Caco-2 (cell line): ENCODE measurements at regions not wholly inside any gene's neighbourhood (a gene's known extent, or its start where the extent isn't known, plus 50 kb on each side); places are given as distances from the start of the nearest gene placed in this dataset.

Experiments used
- BruUV-seq: library from RNA; stranded (reverse); fragments of 400-500 nt; replicated peaks from 2 replicates; lab custom pipeline; 2021; lab: Mats Ljungman, UMichigan
- CTCF ChIA-PET: fragments of 300-600 bp; sonication (Branson Sonifier 250); formaldehyde crosslinking; loops from one replicate; lab custom pipeline; 2022; ENCODE audit warnings: antibody characterized with exemption; lab: Charles Lee
- POLR2A ChIA-PET: fragments of 300-600 bp; sonication (Branson Sonifier 250); formaldehyde crosslinking; loops from one replicate; lab custom pipeline; 2022; ENCODE audit warnings: antibody characterized with exemption; lab: Charles Lee
- DNase-seq, 2 experiments: peaks; one replicate each; pipeline versions ENCODE4 v3.0.0 to v3.0.0-alpha.2; 2020 to 2022
- H3K27me3 ChIP-seq: replicated peaks from 2 replicates; pipeline ENCODE4 v1.6.0; 2011; ENCODE audit warnings: low read length; ENCODE audit not compliant: control insufficient read depth, insufficient read depth
- H3K36me3 ChIP-seq: 2 replicates; pipeline ENCODE4 v1.5.1; 2011; ENCODE audit warnings: low read length; ENCODE audit not compliant: control insufficient read depth, insufficient read depth
- H3K4me1 ChIP-seq: fragments of 250-450 bp; sonication (Bioruptor Pico); 2 replicates; pipeline ENCODE4 v1.5.1; 2020; ENCODE audit warnings: mild to moderate bottlenecking
- H3K4me3 ChIP-seq: 2 replicates; pipeline ENCODE4 v1.5.1; 2011; ENCODE audit warnings: low read depth, mild to moderate bottlenecking, control low read depth, low read length
- H3K9me3 ChIP-seq: fragments of 250-450 bp; sonication (Bioruptor Pico); 2 replicates; pipeline ENCODE4 v1.5.1; 2020; ENCODE audit warnings: mild to moderate bottlenecking, moderate library complexity
- H3K27ac Mint-ChIP-seq: one replicate; pipeline ENCODE4 v1.8.0; 2022; ENCODE audit warnings: mixed read lengths; ENCODE audit not compliant: unreplicated experiment
- H3K27me3 Mint-ChIP-seq: one replicate; pipeline ENCODE4 v1.8.0; 2022; ENCODE audit warnings: mixed read lengths; ENCODE audit not compliant: insufficient read depth, unreplicated experiment
- H3K36me3 Mint-ChIP-seq: one replicate; pipeline ENCODE4 v1.8.0; 2022; ENCODE audit warnings: mild to moderate bottlenecking, mixed read lengths; ENCODE audit not compliant: insufficient read depth, unreplicated experiment
- H3K4me1 Mint-ChIP-seq: one replicate; pipeline ENCODE4 v1.8.0; 2022; ENCODE audit warnings: low read depth, mixed read lengths; ENCODE audit not compliant: unreplicated experiment
- H3K4me3 Mint-ChIP-seq: one replicate; pipeline ENCODE4 v1.8.0; 2022; ENCODE audit warnings: mild to moderate bottlenecking, moderate library complexity, mixed read lengths; ENCODE audit not compliant: unreplicated experiment
- H3K9me3 Mint-ChIP-seq: one replicate; pipeline ENCODE4 v1.8.0; 2022; ENCODE audit warnings: mixed read lengths; ENCODE audit not compliant: unreplicated experiment
- intact Hi-C: fragments of 100-400 bp; cut with micrococcal nuclease; formaldehyde crosslinking; loops from one replicate; pipeline ENCODE4 v1.10.0; 2022; ENCODE audit not compliant: unreplicated experiment
- TF ChIP-seq, protein P1 (sequence below), 2 experiments: fragments of 200-600 bp in 1 of 2; IDR thresholded peaks; 1 replicate in 1 of 2; 2 replicates in 1 of 2; pipeline versions ENCODE4 v1.5.1 to v1.8.0; 2011 to 2022; ENCODE audit warnings: antibody characterized with exemption in 1 of 2, control low read depth in 1 of 2, inconsistent platforms in 1 of 2, low read depth in 1 of 2, low read length in 1 of 2, mild to moderate bottlenecking in 1 of 2, moderate library complexity in 1 of 2; ENCODE audit not compliant: insufficient read depth in 1 of 2, severe bottlenecking in 1 of 2, unreplicated experiment in 1 of 2

DNA sequence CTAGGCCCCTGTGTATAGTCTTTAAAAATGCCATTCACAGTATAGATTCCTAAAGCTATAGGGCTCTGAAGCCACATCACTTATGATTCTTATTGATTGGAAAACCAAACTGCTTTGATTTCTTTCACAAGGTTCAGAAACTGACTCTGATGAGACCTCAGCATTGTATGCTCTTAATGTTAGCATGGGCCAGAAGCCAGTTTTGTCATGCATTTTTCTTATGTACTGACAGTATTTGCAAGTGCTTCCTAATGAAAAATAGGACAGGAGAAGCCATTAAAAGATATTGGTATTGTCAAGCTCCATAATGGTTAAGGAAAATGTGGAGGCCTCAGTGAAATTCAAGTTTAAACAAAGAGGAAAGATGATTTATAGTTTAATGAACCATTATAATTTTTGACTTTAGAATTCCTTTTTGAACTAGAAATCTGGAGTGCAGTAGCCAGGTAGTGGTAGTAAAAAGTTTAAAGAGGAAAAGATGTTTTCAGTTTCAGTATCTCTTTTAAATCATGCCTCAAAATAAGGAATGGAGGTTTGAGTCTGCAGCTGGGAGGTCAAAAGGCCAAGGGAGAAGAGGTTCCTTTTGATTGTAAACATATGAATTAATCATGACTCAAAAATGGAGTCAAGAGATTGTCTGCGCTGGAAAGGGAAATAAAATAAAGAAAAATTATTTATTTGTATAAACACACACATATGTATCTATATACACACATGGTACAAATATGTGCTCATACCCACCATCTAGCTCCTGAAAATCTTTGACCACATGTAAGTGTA, 388.1 kb upstream of the PRICKLE1 start:
- Histone ChIP-seq H3K4me1 (no peaks in the 10 kb centered on the region), H3K4me3 (no peak overlapping the region), H3K9me3 (0 out of 2 replicates have a peak, but pooled peaks cover 3% of the 10 kb centered on the region), H3K27me3 (no peaks in the 10 kb centered on the region), H3K36me3 (no peaks in the 10 kb centered on the region)
- H3K27me3 Mint-ChIP-seq: no peaks in the 10 kb centered on the region
- TF ChIP-seq, protein P1, sequence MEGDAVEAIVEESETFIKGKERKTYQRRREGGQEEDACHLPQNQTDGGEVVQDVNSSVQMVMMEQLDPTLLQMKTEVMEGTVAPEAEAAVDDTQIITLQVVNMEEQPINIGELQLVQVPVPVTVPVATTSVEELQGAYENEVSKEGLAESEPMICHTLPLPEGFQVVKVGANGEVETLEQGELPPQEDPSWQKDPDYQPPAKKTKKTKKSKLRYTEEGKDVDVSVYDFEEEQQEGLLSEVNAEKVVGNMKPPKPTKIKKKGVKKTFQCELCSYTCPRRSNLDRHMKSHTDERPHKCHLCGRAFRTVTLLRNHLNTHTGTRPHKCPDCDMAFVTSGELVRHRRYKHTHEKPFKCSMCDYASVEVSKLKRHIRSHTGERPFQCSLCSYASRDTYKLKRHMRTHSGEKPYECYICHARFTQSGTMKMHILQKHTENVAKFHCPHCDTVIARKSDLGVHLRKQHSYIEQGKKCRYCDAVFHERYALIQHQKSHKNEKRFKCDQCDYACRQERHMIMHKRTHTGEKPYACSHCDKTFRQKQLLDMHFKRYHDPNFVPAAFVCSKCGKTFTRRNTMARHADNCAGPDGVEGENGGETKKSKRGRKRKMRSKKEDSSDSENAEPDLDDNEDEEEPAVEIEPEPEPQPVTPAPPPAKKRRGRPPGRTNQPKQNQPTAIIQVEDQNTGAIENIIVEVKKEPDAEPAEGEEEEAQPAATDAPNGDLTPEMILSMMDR (IDR thresholded peaks at IDR 0.05; ENCODE audit: insufficient read depth in 1 of 2, low read depth in 1 of 2, low read length in 1 of 2, severe bottlenecking in 1 of 2, unreplicated experiment in 1 of 2): no peak
- intact Hi-C loops: no loop called here
- H3K4me1 Mint-ChIP-seq: no peaks in the 10 kb centered on the region
- ChIA-PET CTCF (no interaction called here), POLR2A (no interaction called here)
- no peaks in the 10 kb centered on the region for H3K36me3 Mint-ChIP-seq
- peaks cover 27% of the 10 kb centered on the region for H3K9me3 Mint-ChIP-seq
- BruUV-seq: no TSS peak
- no peak overlapping the region for H3K4me3 Mint-ChIP-seq
- no peak overlapping the region for H3K27ac Mint-ChIP-seq
- no peak for DNase-seq

DNA sequence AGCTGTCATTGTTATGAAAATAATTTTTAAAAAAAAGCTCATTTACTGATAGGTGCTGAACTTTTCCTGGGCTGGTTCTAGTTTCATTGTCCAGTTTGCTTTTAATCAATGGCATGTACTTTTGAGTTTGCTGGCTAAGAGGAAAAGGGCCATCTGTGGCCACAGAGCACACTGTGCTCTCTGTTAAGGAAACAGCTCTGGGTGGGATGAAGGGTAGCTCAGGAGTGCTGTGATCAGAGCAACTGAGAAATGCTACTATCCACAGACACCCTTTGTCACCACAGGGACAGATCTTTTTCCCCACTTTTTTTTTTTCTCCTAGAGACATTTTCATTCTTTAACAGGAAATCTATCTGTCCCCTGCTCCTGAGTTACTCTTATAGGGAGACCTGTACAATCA, 387.1 kb upstream of the PRICKLE1 start:
- no peaks in the 10 kb centered on the region for H3K4me1 Mint-ChIP-seq

DNA sequence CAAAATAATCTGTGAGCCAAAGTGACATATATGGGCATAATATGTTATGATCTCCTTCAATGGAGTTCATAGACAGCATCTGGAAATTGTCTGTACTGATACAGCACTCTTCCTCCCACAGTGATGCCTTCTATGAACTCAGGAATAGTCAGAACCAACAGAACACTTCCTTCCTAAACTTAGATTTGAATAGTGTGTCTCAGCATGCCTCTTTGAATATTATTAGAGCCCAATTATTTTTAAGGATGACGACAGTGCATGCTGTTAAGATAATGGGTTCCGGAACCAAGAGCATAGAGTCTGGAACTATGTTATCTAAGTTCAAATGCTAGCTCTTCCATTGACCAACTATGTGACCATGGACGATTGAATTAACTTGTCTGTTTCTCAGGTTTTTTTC, 386.6 kb upstream of the PRICKLE1 start:
- Histone ChIP-seq H3K9me3 (peaks cover 7% of the 10 kb centered on the region; the same call in 1 of the 2 replicates), H3K36me3 (no peaks in the 10 kb centered on the region), H3K4me3 (no peak overlapping the region), H3K4me1 (no peaks in the 10 kb centered on the region), H3K27me3 (no peaks in the 10 kb centered on the region)
- CTCF ChIA-PET: no interaction called here
- H3K27me3 Mint-ChIP-seq: no peaks in the 10 kb centered on the region
- TF ChIP-seq, protein P1 (IDR thresholded peaks at IDR 0.05; ENCODE audit: insufficient read depth in 1 of 2, low read depth in 1 of 2, low read length in 1 of 2, severe bottlenecking in 1 of 2, unreplicated experiment in 1 of 2): no peak
- H3K27ac Mint-ChIP-seq: no peak overlapping the region
- H3K4me1 Mint-ChIP-seq: no peaks in the 10 kb centered on the region
- no peak for DNase-seq
- BruUV-seq: no TSS peak
- peaks cover 27% of the 10 kb centered on the region for H3K9me3 Mint-ChIP-seq
- intact Hi-C loops: no loop called here
- H3K4me3 Mint-ChIP-seq: no peak overlapping the region
- H3K36me3 Mint-ChIP-seq: no peaks in the 10 kb centered on the region
- POLR2A ChIA-PET: interaction anchor here (0.6 kb wide), 1 partner anchor 54 kb away, joined by 3 read pairs; no protein-coding TSS in a partner anchor

More for the DNA sequence above, 387.1 kb upstream of the PRICKLE1 start:
- CTCF ChIA-PET: no interaction called here
- H3K4me3 Mint-ChIP-seq: no peak overlapping the region
- no peaks in the 10 kb centered on the region for H3K4me1 ChIP-seq
- H3K27me3 Mint-ChIP-seq: no peaks in the 10 kb centered on the region
- no peaks in the 10 kb centered on the region for H3K36me3 ChIP-seq
- peaks cover 27% of the 10 kb centered on the region for H3K9me3 Mint-ChIP-seq
- POLR2A ChIA-PET: no interaction called here
- H3K9me3 ChIP-seq: 0 out of 2 replicates have a peak, but pooled peaks cover 3% of the 10 kb centered on the region
- no peaks in the 10 kb centered on the region for H3K36me3 Mint-ChIP-seq
- no peaks in the 10 kb centered on the region for H3K27me3 ChIP-seq
- no peak overlapping the region for H3K4me3 ChIP-seq
- TF ChIP-seq, protein P1 (IDR thresholded peaks at IDR 0.05; ENCODE audit: insufficient read depth in 1 of 2, low read depth in 1 of 2, low read length in 1 of 2, severe bottlenecking in 1 of 2, unreplicated experiment in 1 of 2): no peak
- DNase-seq: no peak
- BruUV-seq: no TSS peak
- H3K27ac Mint-ChIP-seq: no peak overlapping the region
- intact Hi-C loops: no loop called here
